Gastrocnemius medialis (tissue), 4 donors: ENCODE measurements at regions not wholly inside any gene's neighbourhood (a gene's known extent, or its start where the extent isn't known, plus 50 kb on each side); places are given as distances from the start of the nearest gene placed in this dataset.

Experiments used
- CTCF ChIP-seq, 5 experiments: fragments of 450-650 bp in 3 of 5; fragments of 200-600 bp in 2 of 5; sonication (generic) in 2 of 5; IDR thresholded peaks in 4 of 5; conservative IDR thresholded peaks in 1 of 5; 1 replicate in 4 of 5; 2 replicates in 1 of 5; pipeline ENCODE4 v1.5.1; 2016 to 2019; ENCODE audit warnings: antibody characterized with exemption in 5 of 5, mild to moderate bottlenecking in 3 of 5, moderate library complexity in 3 of 5
- POLR2A ChIP-seq, 2 donors: fragments of 450-650 bp; IDR thresholded peaks; one replicate each; pipeline ENCODE4 v1.6.1; 2017; ENCODE audit warnings: antibody characterized with exemption in 2 of 2, mild to moderate bottlenecking in 2 of 2, moderate library complexity in 2 of 2

- TF ChIP-seq POLR2A (IDR thresholded peaks at IDR 0.05) (no peak), CTCF (IDR thresholded peaks at IDR 0.05 in 4 of 5, conservative IDR thresholded peaks at IDR 0.05 in 1 of 5) (no peak)
Observed at GRCh38 chr3:157647820-157648219, 144.6 kb upstream of the VEPH1 start.
